Muscle layer of colon (tissue), 2 donors: ENCODE measurements at regions not wholly inside any gene's neighbourhood (a gene's known extent, or its start where the extent isn't known, plus 50 kb on each side); places are given as distances from the start of the nearest gene placed in this dataset.

ENCODE experiments used
- H3K27ac ChIP-seq: one replicate; pipeline ENCODE4 v1.7.0; 2013; ENCODE audit warnings: low read depth, mild to moderate bottlenecking, low read length, moderate library complexity
- H3K27me3 ChIP-seq, 2 donors: one replicate each; pipeline ENCODE4 v1.7.0; 2013; ENCODE audit warnings: low read length in 2 of 2, mild to moderate bottlenecking in 2 of 2; ENCODE audit not compliant: insufficient read depth in 2 of 2, control insufficient read depth in 1 of 2
- H3K36me3 ChIP-seq: one replicate; pipeline ENCODE4 v1.7.0; 2013; ENCODE audit warnings: mild to moderate bottlenecking, low read length; ENCODE audit not compliant: insufficient read depth
- H3K4me1 ChIP-seq: one replicate; pipeline ENCODE4 v1.7.0; 2013; ENCODE audit warnings: mild to moderate bottlenecking, low read length; ENCODE audit not compliant: insufficient read depth
- H3K4me3 ChIP-seq, 2 donors: one replicate each; pipeline ENCODE4 v1.7.0; 2013; ENCODE audit warnings: low read length in 2 of 2, low read depth in 1 of 2, mild to moderate bottlenecking in 1 of 2, moderate library complexity in 1 of 2
- H3K9ac ChIP-seq: one replicate; pipeline ENCODE4 v1.7.0; 2013; ENCODE audit warnings: low read length
- H3K9me3 ChIP-seq: one replicate; pipeline ENCODE4 v1.7.0; 2013; ENCODE audit warnings: mild to moderate bottlenecking, low read length
- donor health status: abdominal sarcoma.
- donor health status: Adenocarcinoma of cecum.

DNA sequence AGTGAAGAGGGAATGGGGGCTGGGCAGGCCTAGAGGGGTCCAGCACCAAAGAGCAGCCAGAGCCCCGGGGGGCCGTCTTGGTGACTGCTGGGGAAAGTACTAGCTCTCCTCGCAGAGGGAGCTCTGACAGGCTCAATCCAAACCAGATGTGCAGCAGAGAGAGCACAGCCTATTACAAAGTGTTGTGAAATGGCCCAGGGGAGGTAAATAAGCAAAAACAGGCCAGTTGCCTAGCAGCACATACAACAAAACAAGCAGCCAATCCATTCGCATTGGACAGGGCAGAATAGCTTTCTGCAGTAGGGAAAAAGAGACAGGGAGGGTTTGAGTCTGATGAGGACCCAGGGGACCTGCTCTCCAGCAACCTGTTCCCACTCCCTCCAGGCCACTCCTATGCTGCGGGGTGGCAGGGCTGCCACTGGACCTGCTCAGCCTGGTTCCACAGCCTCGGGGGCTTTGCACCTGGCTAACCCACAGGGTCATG lies 239.6 kb upstream of the FGGY start:
- Histone ChIP-seq H3K27ac (peak overlapping the region; percentile 66), H3K36me3 (no peaks in the 10 kb centered on the region), H3K4me1 (peaks cover 34% of the 10 kb centered on the region), H3K9me3 (no peaks in the 10 kb centered on the region), H3K9ac (no peak overlapping the region), H3K27me3 (no peaks in the 10 kb centered on the region), H3K4me3 (no peak overlapping the region)

DNA sequence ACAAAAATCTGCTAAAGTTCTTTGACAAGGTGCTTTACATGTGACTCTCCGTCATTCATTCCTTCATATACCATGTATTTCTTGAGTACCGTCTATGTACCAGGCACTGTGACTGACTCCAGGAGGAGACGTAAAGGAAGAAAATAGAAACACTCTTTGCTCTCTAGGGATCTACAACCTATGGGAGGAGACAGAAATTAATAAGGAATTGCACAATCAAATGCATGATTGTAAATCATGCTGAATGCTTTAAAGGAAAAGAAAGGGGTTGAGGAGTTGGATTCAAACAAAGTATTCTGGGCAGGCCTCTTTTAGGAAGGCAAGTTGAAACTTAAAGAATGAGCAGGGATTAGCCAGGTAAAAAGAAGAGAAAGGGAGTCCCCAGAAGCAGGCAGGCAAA lies 239.1 kb upstream of the FGGY start:
- Histone ChIP-seq H3K4me1 (peaks cover 31% of the 10 kb centered on the region), H3K9me3 (no peaks in the 10 kb centered on the region), H3K4me3 (no peak overlapping the region), H3K27ac (no peak overlapping the region), H3K9ac (no peak overlapping the region), H3K27me3 (no peaks in the 10 kb centered on the region), H3K36me3 (no peaks in the 10 kb centered on the region)

DNA sequence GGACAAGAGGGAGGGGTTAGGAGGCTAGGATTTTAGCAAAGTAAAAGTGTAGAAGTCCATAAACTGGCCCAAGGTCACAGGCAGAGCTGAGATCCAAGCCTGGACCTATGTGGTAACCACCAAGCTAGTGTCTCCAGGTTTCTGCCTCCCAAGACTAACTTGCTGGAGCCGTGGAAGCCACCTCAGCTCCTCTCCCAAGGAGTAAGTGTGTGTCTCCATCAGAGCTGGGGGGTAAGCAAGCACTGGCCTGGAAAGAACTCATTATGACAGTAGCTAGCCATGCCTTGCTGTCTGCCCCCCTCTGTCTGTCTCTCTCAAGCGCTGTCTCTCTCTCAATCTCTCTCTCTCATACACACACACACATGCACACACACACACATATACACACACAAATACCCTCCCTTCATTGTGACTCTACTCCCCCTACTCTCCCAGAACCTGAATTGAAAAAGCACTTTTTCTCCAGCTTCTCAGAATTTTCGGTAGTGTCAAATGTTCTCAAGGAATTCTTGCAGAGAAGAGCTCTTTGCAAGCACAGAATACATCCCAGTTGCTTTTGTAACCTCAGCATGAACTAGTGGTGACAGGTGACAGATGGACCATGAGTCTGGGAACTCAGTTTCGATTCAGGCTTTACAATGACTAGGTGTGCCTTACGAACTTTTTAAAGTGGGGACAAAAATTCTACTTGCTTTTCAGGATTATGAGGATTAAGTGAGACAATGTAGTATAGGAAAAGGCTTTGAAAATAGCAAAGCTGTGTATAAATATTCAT lies 238.0 kb upstream of the FGGY start:
- Histone ChIP-seq H3K36me3 (no peaks in the 10 kb centered on the region), H3K9ac (no peak overlapping the region), H3K27ac (no peak overlapping the region), H3K9me3 (no peaks in the 10 kb centered on the region), H3K4me1 (peaks cover 32% of the 10 kb centered on the region), H3K27me3 (no peaks in the 10 kb centered on the region), H3K4me3 (no peak overlapping the region)

DNA sequence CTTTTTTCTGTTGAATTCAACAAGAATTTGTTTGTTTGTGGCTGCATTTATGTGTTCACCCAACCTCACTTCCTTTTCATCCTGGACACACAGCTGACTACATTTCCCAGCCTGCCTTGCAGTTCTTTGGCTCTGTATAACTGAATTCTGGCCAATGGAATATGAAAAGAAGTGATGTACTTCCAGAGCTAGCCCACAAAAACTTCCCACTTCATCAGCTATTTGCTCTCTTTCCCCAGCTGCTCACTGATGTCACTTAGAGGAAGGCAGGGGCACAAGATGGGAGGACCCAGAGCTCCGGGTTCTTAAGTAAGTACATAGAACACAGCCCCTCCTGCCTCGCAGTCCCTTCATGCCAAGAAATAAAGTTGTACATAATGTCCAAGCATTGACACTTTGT lies 235.0 kb upstream of the FGGY start:
- Histone ChIP-seq H3K27ac (peak overlapping the region; percentile 19), H3K4me1 (peaks cover 19% of the 10 kb centered on the region), H3K9me3 (no peaks in the 10 kb centered on the region), H3K9ac (no peak overlapping the region), H3K4me3 (no peak overlapping the region), H3K36me3 (no peaks in the 10 kb centered on the region), H3K27me3 (no peaks in the 10 kb centered on the region)

DNA sequence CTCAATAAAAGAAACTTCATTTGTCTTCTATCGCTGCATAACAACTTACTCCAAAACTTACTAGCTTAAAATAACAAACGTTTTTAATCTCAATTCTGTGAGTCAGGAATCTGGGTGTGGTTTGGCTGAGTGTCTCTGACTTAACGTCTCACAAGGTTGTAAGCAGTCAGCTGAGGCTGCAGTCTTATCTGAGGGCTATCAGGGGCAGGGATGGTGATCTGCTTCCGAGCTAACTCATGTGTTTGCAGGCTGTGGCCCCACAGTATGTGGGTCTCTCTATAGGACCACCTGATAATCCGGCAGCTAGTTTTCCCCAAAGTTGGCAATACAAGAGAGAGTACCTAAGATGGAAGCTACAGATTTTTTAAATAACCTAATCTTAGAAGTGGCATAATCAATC lies 234.2 kb upstream of the FGGY start:
- Histone ChIP-seq H3K4me3 (no peak overlapping the region), H3K27ac (no peak overlapping the region), H3K4me1 (peaks cover 11% of the 10 kb centered on the region), H3K9me3 (no peaks in the 10 kb centered on the region), H3K27me3 (no peaks in the 10 kb centered on the region), H3K36me3 (no peaks in the 10 kb centered on the region), H3K9ac (no peak overlapping the region)

DNA sequence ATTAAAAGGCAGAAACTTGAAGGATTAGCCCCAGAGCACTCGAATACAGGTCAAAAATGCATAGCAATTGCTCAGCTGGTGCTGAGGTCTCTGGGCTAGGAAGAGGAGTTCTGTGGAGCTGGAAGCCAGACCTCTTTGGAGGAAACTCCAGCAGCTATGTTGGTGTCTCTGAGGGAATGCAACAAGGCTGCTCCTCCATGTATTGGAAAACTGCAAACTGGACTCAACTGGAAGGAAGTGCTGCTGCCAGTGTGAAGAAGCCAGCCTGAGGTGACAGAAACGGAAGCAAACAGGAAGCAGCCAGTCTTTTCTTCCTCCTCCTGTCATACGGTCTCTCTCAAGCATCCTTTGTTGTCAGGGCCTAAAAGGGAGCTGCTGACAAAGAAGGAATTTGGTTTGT lies 233.4 kb upstream of the FGGY start:
- Histone ChIP-seq H3K36me3 (no peaks in the 10 kb centered on the region), H3K27me3 (no peaks in the 10 kb centered on the region), H3K4me1 (peaks cover 6% of the 10 kb centered on the region), H3K4me3 (no peak overlapping the region), H3K9me3 (no peaks in the 10 kb centered on the region), H3K9ac (no peak overlapping the region), H3K27ac (no peak overlapping the region)

DNA sequence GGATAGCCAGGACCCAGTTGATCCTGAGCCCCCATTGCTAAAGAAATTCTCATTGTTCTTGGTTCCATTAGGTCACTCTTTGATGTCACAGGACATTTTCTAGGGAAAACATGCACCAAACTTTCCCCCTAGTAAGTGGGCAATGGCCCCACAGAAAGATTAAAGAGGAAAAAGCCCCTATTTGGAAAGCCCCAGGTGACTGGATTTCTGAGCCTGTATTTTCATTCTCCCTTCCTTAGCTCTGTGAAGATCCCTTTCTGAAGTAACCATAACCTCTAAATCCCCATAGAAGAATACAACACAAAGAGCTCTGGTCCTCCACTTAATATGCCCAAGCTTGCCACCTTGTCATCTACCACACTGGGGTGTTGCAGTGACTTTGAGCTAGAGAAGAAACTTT lies 232.3 kb upstream of the FGGY start:
- no peak overlapping the region for H3K4me3 ChIP-seq
- H3K36me3 ChIP-seq = no peaks in the 10 kb centered on the region
- H3K27ac ChIP-seq = no peak overlapping the region
- H3K27me3 ChIP-seq = no peaks in the 10 kb centered on the region
- H3K4me1 ChIP-seq = peaks cover 6% of the 10 kb centered on the region
- H3K9me3 ChIP-seq = no peaks in the 10 kb centered on the region
- H3K9ac ChIP-seq = no peak overlapping the region

DNA sequence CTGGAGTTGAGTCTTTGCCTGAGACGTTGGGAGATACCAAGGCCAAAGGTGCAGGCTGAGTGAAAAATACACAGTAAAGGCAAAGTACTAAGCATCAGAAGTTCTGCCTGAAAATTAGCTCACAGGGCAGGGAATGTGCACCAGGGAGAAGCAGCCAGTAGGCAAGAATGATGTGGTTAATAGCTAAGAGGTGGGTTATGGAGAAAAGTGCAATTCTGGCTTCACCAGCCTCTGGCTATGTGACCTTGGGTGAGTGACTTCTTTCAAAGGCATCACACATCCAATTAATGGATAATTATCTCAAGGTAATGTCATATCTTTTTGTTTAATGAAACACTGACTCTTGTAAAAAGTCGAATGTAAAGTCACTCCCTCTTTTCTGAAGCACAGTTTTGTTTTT lies 230.7 kb upstream of the FGGY start:
- no peak overlapping the region for H3K4me3 ChIP-seq
- H3K9ac ChIP-seq = no peak overlapping the region
- no peak overlapping the region for H3K27ac ChIP-seq
- H3K9me3 ChIP-seq = no peaks in the 10 kb centered on the region
- peaks cover 6% of the 10 kb centered on the region for H3K4me1 ChIP-seq
- H3K27me3 ChIP-seq = no peaks in the 10 kb centered on the region
- H3K36me3 ChIP-seq = no peaks in the 10 kb centered on the region

DNA sequence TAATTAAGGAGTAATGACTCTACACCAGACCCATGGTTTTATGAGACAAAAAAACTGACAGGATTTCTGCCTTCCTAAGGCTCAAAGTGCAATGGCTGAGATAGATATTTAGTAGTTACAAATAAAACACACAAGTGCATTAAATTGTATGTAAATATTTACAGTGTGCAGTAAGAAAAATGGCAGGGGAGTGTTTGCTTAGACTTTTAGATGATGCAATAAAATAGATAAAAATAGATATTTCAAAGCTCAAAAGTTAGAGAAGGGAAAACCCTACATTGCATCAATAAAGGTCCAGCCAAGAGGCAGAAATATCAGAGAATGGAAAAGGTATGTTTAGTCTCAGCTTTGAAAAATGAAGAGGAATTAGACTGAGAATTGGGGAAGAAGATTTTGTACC lies 226.3 kb upstream of the FGGY start:
- no peaks in the 10 kb centered on the region for H3K36me3 ChIP-seq
- H3K9me3 ChIP-seq = no peaks in the 10 kb centered on the region
- H3K4me1 ChIP-seq = no peaks in the 10 kb centered on the region
- no peak overlapping the region for H3K27ac ChIP-seq
- H3K4me3 ChIP-seq = no peak overlapping the region
- H3K9ac ChIP-seq = no peak overlapping the region
- no peaks in the 10 kb centered on the region for H3K27me3 ChIP-seq

DNA sequence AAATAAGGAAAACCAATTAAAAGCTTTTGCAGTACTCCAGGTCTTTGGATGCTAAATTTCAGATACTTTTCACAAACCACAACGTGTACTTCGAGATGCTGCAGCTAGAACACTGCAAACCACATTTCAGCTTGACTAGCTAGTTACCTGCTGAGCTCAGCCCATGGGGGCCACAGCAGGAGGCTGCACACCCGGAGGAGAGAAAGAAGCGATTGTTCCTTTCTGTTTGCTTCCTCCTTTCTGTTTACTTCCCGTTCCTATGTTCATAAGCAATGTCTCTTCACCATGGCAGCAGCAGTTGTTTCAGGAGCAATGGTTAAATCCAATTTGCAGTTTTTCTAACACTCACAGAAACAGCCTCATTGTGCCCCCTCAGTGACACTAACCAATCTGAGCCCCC lies 225.6 kb upstream of the FGGY start:
- Histone ChIP-seq H3K4me3 (no peak overlapping the region), H3K4me1 (no peaks in the 10 kb centered on the region), H3K9ac (no peak overlapping the region), H3K27ac (no peak overlapping the region), H3K36me3 (no peaks in the 10 kb centered on the region), H3K27me3 (no peaks in the 10 kb centered on the region), H3K9me3 (no peaks in the 10 kb centered on the region)

DNA sequence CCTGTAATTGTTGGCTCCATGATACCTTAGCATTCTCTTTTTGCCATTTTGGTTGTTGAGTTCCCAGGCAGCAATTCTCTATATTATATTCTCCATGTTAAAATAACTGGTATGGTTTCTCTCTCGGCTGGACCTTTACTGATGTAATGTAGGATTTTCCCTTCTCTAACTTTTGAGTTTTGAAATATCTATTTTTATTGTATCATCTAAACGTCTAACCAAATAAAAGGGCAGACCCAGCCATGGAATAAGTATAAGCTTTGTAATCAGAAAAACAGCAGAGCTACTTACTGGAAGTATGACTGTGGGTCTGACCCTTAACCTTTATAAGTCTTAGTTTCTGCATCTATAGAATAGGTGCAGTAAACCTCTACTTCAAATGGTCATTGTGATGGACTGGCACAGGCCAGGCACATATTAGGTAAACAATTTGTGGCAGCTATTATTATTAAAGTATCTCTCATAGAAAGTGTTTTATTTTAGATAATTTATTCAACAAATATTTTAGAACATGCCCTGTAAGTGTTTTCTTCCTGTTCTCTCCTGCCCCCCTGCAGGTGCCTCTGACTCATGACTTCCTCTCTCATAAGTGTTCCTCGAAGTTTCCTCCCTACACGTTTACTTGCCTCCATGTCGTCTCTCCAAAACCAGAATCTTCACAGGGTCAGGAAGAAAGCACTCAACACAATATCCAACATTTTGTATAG lies 224.9 kb upstream of the FGGY start:
- H3K36me3 ChIP-seq = no peaks in the 10 kb centered on the region
- no peak overlapping the region for H3K27ac ChIP-seq
- no peak overlapping the region for H3K9ac ChIP-seq
- H3K4me3 ChIP-seq = no peak overlapping the region
- no peaks in the 10 kb centered on the region for H3K27me3 ChIP-seq
- no peaks in the 10 kb centered on the region for H3K9me3 ChIP-seq
- no peaks in the 10 kb centered on the region for H3K4me1 ChIP-seq

DNA sequence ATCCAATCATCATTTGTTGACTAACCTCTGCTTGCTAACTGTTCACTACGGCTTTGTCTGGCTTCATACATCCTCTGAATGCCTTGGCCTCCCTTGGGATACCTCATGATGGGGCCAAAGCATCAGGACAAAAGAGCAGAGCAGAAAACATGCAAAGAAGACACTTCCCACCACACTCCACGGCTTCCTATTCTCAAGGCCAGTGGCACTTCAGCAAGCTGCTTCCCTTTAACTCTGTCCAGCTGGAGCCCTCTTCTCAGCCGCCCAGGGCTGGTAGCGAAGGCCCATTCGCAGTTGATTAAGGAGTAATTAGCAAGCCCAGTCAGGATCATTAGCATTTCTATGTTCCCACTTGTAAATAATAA lies 224.3 kb upstream of the FGGY start:
- no peaks in the 10 kb centered on the region for H3K9me3 ChIP-seq
- no peak overlapping the region for H3K9ac ChIP-seq
- H3K4me1 ChIP-seq = no peaks in the 10 kb centered on the region
- H3K4me3 ChIP-seq = no peak overlapping the region
- H3K27me3 ChIP-seq = no peaks in the 10 kb centered on the region
- no peak overlapping the region for H3K27ac ChIP-seq
- no peaks in the 10 kb centered on the region for H3K36me3 ChIP-seq
